Tibial artery (tissue), 4 donors: ENCODE measurements at regions not wholly inside any gene's neighbourhood (a gene's known extent, or its start where the extent isn't known, plus 50 kb on each side); places are given as distances from the start of the nearest gene placed in this dataset.

Experiments used
- DNase-seq, 2 donors: peaks; one replicate each; pipeline ENCODE4 v3.0.0-alpha.2; 2019
- H3K27ac ChIP-seq, 2 donors: fragments of 200-600 bp; sonication (generic) in 1 of 2; 1 replicate in 1 of 2; 2 replicates in 1 of 2; pipeline ENCODE4 v1.5.1; 2018 to 2019; ENCODE audit warnings: mild to moderate bottlenecking in 1 of 2
- H3K27me3 ChIP-seq, 2 donors: fragments of 200-600 bp; sonication (generic) in 1 of 2; one replicate each; pipeline versions ENCODE4 v1.5.1 to v1.6.0; 2016 to 2019
- H3K36me3 ChIP-seq, 3 donors: fragments of 200-600 bp; sonication (generic) in 2 of 3; one replicate each; pipeline ENCODE4 v1.5.1; 2016 to 2019; ENCODE audit warnings: mild to moderate bottlenecking in 2 of 3
- H3K4me1 ChIP-seq, 4 donors: fragments of 200-600 bp; sonication (generic) in 2 of 4; 1 replicate in 3 of 4; 2 replicates in 1 of 4; pipeline ENCODE4 v1.5.1; 2016 to 2019
- H3K4me3 ChIP-seq, 2 donors: fragments of 200-600 bp; sonication (generic) in 1 of 2; 1 replicate in 1 of 2; 2 replicates in 1 of 2; pipeline ENCODE4 v1.5.1; 2018 to 2019; ENCODE audit warnings: mild to moderate bottlenecking in 2 of 2
- H3K9me3 ChIP-seq, 3 donors: fragments of 200-600 bp; sonication (generic) in 1 of 3; one replicate each; pipeline ENCODE4 v1.5.1; 2016 to 2019
- CTCF ChIP-seq, 2 experiments: fragments of 200-600 bp in 1 of 2; fragments of 450-650 bp in 1 of 2; IDR thresholded peaks; one replicate each; pipeline ENCODE4 v1.5.1; 2017 to 2019; ENCODE audit warnings: antibody characterized with exemption in 2 of 2, mild to moderate bottlenecking in 1 of 2, moderate library complexity in 1 of 2
- intact Hi-C: fragments of 100-400 bp; cut with DNase I; formaldehyde crosslinking; loops from one replicate; pipeline ENCODE4 v1.15.0; 2023; ENCODE audit warnings: low total_unique reads

GRCh38 chr3:147653367-147653923 is 244.3 kb downstream of the ZIC1 start:
- peaks cover 0 to 19% (median 5%) of the 10 kb centered on the region in 4 donors for H3K4me1 ChIP-seq
- TF ChIP-seq CTCF (IDR thresholded peaks at IDR 0.05), result no peak
- peak overlapping the region in 1 of 2 donors; percentile 20 for H3K27ac ChIP-seq
- intact Hi-C loops, result no loop called here
- no peaks in the 10 kb centered on the region for H3K9me3 ChIP-seq
- no peak overlapping the region for H3K4me3 ChIP-seq
- no peaks in the 10 kb centered on the region for H3K27me3 ChIP-seq
- DNase-seq, result no peak
- H3K36me3 ChIP-seq, result no peaks in the 10 kb centered on the region

- TF ChIP-seq CTCF (IDR thresholded peaks at IDR 0.05), result no peak
- Histone ChIP-seq H3K36me3 (no peaks in the 10 kb centered on the region), H3K4me1 (peaks cover 0 to 19% (median 5%) of the 10 kb centered on the region in 4 donors), H3K27ac (no peak overlapping the region), H3K27me3 (no peaks in the 10 kb centered on the region), H3K4me3 (no peak overlapping the region), H3K9me3 (no peaks in the 10 kb centered on the region)
- no peak for DNase-seq
- intact Hi-C loops, result no loop called here
Observed at GRCh38 chr3:147654827-147655226, 245.7 kb downstream of the ZIC1 start.

- H3K9me3 ChIP-seq, result no peaks in the 10 kb centered on the region
- no peak for TF ChIP-seq CTCF (IDR thresholded peaks at IDR 0.05)
- intact Hi-C loops, result no loop called here
- no peaks in the 10 kb centered on the region for H3K36me3 ChIP-seq
- no peak overlapping the region for H3K4me3 ChIP-seq
- no peaks in the 10 kb centered on the region for H3K27me3 ChIP-seq
- H3K4me1 ChIP-seq, result peaks cover 0 to 19% (median 5%) of the 10 kb centered on the region in 4 donors
- H3K27ac ChIP-seq, result no peak overlapping the region
- no peak for DNase-seq
Observed at GRCh38 chr3:147655236-147655635, 246.1 kb downstream of the ZIC1 start.

- TF ChIP-seq CTCF (IDR thresholded peaks at IDR 0.05), result no peak
- H3K4me3 ChIP-seq, result no peak overlapping the region
- no peaks in the 10 kb centered on the region for H3K36me3 ChIP-seq
- no peak for DNase-seq
- no peaks in the 10 kb centered on the region for H3K9me3 ChIP-seq
- intact Hi-C loops, result no loop called here
- no peak overlapping the region for H3K27ac ChIP-seq
- H3K27me3 ChIP-seq, result no peaks in the 10 kb centered on the region
- peaks cover 0 to 19% (median 5%) of the 10 kb centered on the region in 4 donors for H3K4me1 ChIP-seq
Observed at GRCh38 chr3:147656023-147656422, 246.9 kb downstream of the ZIC1 start.

- no peak overlapping the region for H3K27ac ChIP-seq
- no peak overlapping the region for H3K4me3 ChIP-seq
- intact Hi-C loops, result no loop called here
- no peak for DNase-seq
- TF ChIP-seq CTCF (IDR thresholded peaks at IDR 0.05), result no peak
- H3K36me3 ChIP-seq, result no peaks in the 10 kb centered on the region
- no peaks in the 10 kb centered on the region for H3K9me3 ChIP-seq
- H3K4me1 ChIP-seq, result no peaks in the 10 kb centered on the region
- H3K27me3 ChIP-seq, result no peaks in the 10 kb centered on the region
Observed at GRCh38 chr3:147661916-147662315, 252.8 kb downstream of the ZIC1 start.

GRCh38 chr3:147662705-147663104 is 253.5 kb downstream of the ZIC1 start:
- no peak for DNase-seq
- Histone ChIP-seq H3K27me3 (no peaks in the 10 kb centered on the region), H3K9me3 (no peaks in the 10 kb centered on the region), H3K4me1 (no peaks in the 10 kb centered on the region), H3K36me3 (no peaks in the 10 kb centered on the region), H3K4me3 (no peak overlapping the region), H3K27ac (no peak overlapping the region)
- intact Hi-C loops, result no loop called here
- no peak for TF ChIP-seq CTCF (IDR thresholded peaks at IDR 0.05)
